ENCODE measurements at regions not wholly inside any gene's neighbourhood (a gene's known extent, or its start where the extent isn't known, plus 50 kb on each side); places are given as distances from the start of the nearest gene placed in this dataset.

GRCh38 chr10:78921895-78922294 is 146.9 kb upstream of the ZMIZ1 start:
- no peak for TF ChIP-seq CTCF (IDR thresholded peaks at IDR 0.05)
- TF ChIP-seq POLR2A (IDR thresholded peaks at IDR 0.05): no peak

All from right lobe of liver (tissue), 4 donors.